Medulla oblongata (tissue), 1 donor: ENCODE measurements at regions not wholly inside any gene's neighbourhood (a gene's known extent, or its start where the extent isn't known, plus 50 kb on each side); places are given as distances from the start of the nearest gene placed in this dataset.

Source experiments
- DNase-seq: peaks from one replicate; pipeline ENCODE4 v3.0.0-alpha.2; 2015; ENCODE audit errors: extremely low spot score

DNA sequence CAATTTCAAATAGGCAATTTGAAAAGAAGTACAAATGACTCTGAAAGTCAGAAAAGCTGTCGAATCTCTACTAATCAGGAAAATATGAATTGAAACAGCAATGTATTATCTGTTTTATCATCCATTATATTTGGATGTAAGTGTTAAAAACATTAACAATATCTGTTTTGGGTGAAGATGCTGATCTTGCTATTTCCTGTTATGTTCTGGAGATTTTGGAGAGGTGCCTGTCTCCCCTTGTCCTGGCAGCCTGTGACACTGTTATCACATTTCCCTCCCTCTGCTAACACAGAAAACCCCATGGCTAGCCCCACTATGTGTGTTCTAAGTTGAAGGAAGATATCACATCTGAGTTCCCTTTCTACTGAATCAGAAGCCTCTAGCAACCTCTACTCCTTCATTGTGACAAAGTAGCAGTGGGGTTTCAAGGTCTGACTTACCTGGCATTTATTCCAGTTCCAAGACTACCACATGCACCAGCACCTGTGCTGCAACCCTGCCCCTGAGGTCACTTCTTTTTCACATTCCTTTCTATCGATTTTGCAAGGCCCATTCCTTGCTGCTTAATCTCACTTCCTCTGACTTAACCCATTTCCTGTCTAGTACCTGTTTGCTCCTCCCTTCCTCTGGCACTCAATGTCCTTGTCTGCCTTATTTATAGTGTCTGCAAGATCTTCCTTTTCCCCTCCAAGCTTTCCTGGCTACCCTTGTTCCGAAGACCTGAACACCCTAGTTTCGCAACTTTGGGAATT, 95.5 kb upstream of the COL8A1 start:
- no peak for DNase-seq

DNA sequence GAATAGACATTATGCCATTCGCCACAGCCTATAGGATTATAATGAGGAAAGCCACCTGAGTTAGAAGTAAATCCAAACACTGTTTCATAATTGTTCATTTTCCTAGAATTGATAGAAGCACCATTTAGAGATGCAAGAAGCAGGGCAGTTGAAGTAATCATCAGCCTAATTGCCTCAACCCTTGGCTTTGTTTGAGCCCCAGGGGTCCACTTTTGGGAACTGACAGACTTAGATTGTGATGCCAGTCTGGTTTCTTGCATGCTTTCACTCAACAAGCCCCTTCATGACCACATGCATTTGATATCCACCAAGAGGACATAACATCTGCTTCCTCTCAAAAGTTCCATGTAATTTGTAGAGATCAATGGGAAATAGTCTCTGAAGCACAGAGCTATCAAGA, 97.2 kb upstream of the COL8A1 start:
- DNase-seq, result no peak

DNA sequence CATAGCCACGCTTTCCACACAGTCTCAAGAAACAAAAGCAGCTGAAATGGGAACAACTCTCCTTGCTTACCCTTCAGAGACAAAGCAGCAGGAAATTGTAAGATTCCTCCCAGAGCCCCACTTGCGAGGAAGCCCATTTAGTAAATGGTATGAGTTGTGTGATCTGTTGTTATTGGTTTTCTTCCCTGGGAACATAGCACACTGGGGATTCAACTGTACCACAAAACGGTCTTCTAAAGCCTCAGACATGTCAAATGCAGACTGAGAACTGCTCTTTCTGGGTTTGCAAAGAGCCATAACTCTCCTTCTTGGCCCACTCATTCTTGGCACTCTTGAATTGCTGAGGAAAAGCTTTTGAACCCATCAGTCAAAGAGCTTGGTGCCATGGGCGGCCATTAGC, 101.0 kb upstream of the COL8A1 start:
- no peak for DNase-seq

DNA sequence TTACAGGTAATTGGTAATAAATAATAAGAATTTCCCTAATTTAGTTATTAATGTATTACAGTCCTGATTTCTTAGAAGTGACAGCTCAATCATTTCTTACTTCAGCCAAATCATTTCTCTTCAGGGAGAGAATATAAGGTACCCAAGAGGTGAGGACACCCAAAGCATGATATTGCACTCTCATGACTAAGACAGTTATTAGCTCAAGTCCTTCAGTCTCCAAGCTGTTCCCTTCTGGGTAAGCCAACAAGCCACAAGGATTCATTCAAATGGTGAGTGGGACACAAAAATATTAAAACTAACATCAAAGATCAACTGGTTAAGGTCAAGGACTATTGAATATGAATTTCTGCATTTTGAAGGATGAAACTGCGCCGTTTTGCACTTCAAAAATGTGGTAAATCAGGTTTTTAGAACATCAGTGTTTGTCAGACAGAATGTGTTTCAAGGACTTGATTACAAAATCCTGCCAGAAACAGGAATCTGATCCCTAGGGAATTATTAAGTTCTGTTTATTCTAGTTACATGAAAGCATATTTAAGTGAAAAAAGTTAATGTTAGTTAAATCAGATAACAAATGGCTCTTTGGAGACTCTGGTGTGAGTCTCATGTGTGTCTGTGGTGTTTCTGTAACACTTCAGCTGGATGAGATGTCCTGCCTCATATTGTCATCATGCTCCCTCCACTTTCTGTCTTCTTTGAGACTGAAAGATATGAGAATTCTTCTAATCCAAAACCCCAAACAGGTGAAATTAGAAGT, 101.7 kb upstream of the COL8A1 start:
- no peak for DNase-seq

DNA sequence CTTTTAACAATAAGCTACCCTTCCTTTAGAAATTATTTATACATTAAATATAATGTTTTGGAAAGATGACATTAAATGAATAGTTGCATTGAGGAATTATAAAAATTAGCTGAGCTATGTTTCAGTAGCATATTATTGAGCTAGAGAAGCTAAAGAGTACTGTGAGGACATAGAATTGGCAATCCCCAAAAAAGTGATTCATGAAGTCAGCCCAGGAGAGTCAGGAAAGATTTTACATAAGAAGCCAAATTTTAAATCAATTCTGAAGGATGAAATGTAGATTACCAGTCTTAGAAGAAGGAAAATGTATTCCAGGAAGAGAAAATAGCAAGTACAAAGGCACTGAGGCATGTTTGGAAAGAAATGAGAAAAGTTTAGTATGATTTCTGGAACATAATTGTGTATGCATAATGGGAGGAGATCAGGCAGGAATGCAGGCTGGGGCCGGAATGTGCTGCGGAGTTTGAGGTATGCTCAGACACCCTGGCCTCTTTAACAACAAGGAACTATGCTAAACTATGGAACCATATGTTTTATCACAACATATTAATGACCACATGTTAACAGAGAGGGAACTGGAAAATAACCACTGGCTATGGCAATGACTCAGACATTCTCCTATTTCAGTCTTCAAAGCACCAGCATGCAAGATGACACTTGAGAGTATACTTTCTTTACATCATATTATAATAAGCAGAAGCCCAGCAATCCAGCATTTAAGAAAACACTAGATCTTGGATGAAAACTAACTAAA, 103.3 kb upstream of the COL8A1 start:
- no peak for DNase-seq

DNA sequence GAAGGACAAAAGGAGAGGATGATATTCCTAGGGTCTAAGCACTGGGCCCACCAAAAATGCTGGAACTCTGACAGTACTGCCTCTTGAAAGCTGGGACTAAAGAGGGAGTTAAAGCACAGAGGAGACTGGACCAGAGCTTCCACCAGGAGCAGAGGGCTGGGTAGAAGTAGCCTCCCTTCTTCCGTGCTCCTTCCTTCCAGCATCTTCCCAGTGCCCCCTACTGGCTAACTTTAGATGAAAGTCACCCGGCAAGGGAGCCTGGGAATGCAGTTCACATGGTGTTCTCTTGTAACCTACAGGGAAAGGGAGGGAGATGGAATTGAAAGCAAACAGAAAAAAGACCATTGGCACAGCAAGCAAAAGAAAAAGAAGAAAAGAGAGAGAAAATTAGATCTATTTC, 106.1 kb upstream of the COL8A1 start:
- peak; percentile 64 for DNase-seq

DNA sequence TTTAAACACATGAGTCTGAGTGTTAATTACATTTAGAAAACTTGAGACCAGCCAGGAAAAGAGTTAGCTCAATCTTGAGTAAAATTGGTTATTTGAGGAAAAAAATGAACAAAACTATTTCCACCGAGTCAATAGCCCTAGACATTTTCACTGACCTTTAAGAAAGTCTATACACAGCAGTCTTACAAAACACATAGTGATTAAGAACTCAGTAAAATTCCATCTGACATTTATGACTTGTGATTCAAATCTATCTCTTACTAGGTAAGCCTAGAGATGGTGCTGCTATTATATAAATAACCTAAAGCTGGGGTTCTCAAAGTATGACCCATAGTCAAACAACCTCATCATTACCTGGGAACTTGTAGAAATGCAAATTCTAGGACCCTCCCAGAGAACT, 109.1 kb upstream of the COL8A1 start:
- DNase-seq, result no peak

DNA sequence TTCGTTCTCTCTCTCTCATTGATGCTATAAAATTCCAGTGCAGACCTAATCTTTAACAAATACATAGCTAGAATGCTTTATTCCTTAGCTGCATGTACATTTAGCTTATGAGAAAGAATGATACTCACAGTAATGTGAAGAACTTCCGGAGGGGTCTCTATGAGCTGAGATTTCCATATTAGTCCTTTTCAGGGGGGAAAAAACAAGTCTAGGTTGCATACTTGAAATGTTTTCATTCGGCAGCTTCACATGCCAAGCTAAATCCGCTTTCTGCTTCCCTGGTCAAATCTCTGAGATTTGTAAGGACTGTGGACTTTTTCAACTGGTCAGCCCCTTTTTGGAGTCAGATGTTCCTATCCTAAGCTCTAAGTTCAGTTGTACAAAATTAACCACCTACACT, 111.5 kb upstream of the COL8A1 start:
- DNase-seq, result no peak

DNA sequence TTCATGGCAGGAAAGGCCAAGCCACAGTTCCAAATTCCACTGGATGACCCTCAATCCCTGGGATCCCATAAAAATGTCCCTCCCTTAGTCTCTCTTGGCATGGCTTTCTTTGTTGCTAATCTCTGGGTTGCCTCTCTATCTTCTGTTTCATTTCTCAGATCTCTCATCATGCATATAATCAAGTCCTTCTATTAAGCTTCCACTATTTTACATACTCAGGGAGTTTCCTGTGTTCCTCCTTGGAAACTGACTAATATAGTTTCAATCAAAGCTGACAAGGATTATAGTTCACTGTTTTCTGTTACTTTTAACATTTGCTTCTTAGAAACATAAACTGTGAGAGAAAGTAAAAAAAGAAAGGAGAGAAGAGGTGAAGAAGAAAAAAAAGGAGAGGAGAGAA, 113.8 kb upstream of the COL8A1 start:
- no peak for DNase-seq

DNA sequence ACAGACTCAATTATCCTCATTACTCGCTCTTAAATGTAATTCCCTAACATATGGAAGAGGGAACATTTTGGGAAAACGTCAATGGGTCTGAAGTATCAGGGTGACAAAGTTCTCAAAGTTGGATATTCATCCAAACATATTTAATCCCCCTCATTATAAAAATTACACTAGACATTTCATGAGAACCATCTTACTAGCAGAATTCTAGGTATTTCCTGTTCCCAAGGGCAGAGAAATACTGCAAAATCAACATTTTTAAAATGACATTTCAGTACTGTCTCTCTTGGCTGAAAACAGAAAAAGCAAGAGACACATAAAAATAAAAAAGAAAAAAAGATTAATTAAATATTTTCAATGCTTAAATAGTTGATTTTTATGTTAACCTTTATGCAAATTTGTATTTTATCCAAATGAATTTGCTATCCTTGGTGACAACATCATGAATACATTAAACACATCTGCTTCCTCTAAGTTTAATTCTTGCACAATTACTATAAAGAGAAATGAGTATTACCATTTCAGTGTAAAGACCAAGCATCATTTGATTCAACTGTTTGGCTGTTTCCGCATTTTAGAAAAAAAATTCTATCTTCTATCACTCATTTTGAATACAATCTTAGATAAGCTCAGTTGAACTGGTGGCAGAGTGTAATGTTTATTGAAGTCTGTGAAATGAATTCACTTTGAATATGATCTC, 114.8 kb upstream of the COL8A1 start:
- no peak for DNase-seq

DNA sequence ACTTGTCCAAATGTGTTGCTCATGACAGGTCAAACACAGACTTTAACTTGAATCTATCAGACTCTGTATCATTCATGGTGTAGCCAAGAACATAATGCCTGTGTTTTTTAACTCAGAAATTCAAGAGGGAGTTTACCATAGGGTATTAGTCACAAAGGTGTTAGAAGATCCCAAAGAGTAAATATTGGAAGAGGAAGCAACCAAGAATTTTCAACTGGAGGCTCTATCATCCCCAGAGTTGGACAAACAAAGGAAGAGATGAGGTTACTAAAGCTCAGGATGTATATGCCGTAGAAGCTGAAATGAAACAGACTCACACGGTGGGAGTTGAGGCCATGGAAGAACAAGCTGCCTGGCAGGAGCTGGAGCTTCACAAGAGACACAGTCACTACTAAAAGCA, 116.2 kb upstream of the COL8A1 start:
- DNase-seq, result no peak

DNA sequence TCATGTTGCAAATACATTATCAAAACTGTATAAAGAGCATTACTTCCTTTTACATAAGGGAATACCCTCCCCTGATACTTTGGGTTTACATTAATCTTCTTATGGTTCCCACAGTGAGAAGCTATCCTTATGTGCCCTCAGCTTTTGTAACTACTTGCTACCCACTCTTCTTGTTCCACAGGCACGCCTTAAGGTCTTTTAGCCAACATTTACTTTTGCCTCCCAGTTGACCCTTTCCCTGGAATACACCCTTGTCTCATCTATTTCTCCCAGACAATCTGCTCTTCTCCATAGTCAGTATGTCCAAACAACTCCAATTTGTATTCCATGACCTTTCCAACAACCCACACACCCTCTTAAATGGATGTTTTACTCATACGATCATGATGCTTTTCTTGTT, 116.8 kb upstream of the COL8A1 start:
- no peak for DNase-seq

DNA sequence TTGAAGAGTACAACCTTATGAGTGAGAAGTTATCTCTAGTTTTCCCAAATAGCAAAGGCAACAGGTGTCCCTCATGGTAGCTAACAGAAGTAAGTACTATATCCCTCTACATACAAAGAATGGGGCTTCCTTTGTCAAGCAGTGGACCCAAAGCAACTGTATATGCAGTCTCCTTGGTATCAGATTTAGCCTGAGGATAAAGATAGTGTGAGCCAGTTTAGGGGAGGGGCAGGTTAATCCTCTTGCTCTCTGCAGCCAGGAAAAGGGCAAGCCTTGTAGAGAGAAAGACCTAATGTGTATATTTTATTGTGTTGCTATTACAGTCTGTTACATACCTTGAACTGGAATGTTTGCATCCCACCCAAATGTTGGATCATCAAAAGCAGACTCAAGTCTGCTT, 117.9 kb upstream of the COL8A1 start:
- DNase-seq, result no peak

DNA sequence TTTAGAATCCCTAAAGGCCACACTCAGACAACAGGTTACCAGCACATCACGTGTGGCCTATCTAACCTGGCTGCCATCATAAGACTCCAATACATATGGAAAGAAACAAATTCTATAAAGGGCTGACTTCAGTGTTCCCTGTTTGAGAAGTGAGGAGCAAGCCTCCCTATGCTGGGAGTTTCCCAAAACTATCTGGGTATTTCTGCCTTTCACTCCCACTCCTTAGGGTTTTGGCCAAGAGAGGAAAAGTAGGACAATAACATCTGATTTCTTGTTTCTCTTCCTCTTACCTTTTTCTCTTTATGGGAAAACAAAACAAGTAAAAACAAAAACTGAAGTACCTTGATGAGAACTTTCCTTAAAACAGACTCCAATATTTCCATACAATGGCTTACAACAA, 121.5 kb upstream of the COL8A1 start:
- no peak for DNase-seq

DNA sequence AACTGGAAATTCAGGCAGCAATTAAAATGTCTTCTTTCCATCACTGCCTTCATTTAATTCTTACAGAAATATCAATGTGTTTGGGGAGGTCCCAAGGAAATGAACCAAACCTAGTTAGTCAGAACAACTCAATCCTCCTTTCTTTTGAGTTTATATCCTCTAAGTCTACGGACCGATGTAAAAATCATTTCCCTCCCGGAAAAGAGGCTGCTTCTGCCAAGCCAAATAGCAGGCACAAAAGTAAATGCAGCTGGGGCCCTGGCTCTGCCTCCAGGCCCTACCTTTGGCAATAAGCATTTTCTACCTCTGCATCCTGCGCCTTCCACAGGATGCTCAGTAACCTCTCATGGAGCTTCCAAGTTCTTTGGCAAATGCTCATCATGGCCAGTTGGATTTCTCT, 122.5 kb upstream of the COL8A1 start:
- no peak for DNase-seq

DNA sequence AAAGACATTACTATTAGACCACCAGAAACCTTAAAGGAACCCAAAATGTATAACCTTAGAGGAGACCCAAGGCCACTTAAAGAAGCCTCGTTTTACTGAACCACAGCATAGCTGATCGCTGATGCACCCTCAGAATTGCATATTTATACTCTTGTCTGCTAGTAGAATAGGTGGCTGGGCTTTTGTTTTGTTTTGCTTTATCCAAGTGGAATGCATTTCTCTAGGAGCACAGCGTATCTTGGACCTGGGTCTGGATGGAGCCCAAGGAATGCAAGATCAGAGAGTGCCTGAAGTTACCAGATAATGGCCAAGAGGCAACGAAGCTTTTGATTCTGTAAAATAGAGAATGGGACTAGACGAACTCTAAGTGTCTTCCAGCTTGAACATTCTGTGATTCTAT, 129.2 kb upstream of the COL8A1 start:
- DNase-seq, result no peak

DNA sequence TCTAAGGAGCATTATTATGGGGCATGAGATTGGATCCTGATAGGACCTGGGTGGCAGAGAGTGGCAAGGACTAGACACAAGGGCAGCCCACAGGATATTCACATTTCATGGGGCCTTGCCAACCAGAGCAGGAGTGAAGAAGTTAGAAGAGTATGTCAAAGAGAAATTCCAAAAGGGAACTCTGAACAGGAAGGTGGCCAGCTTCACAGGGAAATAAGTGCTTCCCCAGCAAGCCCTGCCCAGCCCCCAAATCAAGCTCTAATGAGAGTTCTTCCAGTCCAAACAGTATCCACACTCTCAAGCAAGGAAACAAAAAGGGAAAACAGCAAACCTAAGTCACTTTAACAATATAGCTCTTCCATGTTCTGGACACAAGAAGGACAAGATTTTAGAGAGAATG, 130.2 kb upstream of the COL8A1 start:
- DNase-seq, result no peak

DNA sequence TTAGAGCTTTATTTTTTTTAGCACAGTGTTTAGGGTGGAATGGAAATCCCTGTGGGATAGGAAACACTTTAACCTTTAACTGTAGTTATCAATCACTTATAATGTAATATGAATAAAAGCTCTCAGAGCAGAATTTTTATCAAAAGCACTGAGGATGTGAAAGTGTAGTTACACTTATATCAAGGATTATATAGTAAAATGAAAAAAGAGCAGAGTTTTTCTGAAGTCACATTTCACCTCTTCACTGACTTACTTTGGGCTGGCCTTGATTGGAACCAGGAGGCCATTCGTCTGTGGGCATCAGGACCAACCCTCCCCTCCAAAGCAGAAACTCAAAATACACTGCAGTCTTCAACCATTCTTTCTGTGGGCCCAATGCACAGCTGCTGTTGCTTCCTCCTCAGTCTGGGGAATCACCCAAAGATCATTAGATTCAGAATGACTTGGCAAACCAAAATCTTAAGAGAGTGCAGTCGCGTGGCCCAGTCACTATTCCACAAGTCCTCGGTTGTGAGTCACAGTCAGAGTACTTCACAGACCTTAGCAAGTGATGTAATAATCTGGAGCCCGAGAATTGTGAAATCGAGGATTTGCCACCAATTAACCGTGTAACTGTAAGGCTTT, 132.6 kb upstream of the COL8A1 start:
- DNase-seq, result no peak

DNA sequence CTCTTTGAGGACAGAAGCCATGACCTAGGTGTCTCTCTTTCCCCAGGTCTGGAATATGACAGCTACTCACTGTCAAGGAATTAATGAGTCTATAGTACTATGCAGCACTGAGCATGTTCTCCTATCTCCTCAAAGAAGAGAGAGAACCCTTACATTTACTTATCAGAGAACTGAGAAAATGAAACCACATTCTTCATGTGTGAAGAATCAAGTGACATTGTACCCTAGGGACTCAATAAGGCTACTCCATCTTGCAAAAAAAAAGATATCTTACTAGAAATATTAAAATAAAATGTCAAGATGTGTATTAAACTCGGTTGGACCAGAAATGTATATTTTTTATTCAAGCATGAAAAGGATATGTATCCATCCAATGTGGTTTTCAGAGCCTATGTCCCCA, 133.2 kb upstream of the COL8A1 start:
- DNase-seq, result no peak

DNA sequence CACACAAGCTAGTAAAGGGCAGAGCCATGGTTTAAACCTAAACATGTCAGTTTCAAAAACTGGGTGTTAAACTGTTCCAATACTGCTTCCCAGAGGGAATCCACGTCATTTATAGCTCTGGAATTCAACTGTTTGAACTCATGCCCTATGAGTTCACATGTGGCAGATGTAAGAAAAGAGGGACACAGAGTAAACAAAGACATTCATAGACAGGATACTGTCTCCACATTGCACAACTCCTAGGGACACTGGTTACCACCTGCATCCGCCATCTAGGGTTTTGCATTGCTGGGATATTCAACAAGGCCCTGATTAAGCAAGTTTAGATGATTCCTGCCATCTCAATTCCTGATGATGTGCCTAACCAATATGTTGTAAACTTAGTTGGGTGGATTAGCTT, 134.1 kb upstream of the COL8A1 start:
- no peak for DNase-seq

DNA sequence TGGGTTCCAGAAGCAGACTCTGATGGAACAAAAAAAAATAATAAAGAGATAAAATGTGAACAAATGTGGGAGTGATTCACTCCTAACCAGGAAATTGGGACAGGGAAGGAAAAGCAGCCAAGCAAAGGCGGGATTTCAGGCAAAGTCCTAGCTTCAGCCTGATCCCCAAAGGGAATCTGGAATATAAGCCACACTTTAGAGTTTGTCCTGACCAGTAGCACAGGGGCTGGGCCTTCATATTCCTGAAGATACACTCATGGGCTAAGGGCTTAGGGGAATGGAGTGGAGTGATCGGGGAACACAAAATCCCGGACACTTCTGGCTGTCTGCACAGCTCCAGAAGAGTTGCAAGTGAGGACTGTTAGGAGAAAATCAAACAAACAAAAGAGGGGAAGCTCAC, 135.0 kb upstream of the COL8A1 start:
- DNase-seq, result no peak

DNA sequence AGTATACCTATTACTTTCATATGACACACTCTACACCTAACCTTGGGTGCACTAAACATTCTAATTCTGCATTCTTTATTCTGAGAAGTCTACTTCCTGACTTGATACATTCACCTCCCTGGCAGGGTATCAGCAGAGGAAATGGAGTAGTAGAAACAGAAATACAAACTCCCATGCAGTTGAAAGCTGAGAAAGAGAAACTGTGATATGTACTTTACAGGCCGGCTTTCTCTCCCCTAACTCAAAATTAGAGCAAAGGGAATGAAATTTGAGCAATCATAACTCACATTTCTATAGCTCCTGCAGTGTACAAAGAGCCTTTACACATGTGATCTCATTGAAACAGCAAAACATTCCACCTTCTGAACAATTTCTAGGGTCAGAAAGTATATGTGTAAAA, 135.5 kb upstream of the COL8A1 start:
- DNase-seq, result no peak
